Osteocyte (in vitro differentiated cells): ENCODE measurements at regions not wholly inside any gene's neighbourhood (a gene's known extent, or its start where the extent isn't known, plus 50 kb on each side); places are given as distances from the start of the nearest gene placed in this dataset.

Experiments used
- DNase-seq: peaks from one replicate; pipeline ENCODE4 v3.0.0; 2021; ENCODE audit warnings: mixed read lengths; ENCODE audit not compliant: unreplicated experiment; ENCODE audit errors: extremely low spot score
- H3K27ac Mint-ChIP-seq: one replicate; pipeline ENCODE4 v1.8.0; 2021; ENCODE audit warnings: mild to moderate bottlenecking, mixed read lengths; ENCODE audit not compliant: unreplicated experiment
- H3K27me3 Mint-ChIP-seq: one replicate; pipeline ENCODE4 v1.8.0; 2021; ENCODE audit warnings: mixed read lengths; ENCODE audit not compliant: unreplicated experiment
- H3K36me3 Mint-ChIP-seq: one replicate; pipeline ENCODE4 v1.8.0; 2021; ENCODE audit warnings: mixed read lengths; ENCODE audit not compliant: unreplicated experiment
- H3K4me1 Mint-ChIP-seq: one replicate; pipeline ENCODE4 v1.8.0; 2021; ENCODE audit warnings: mixed read lengths; ENCODE audit not compliant: unreplicated experiment
- H3K4me3 Mint-ChIP-seq: one replicate; pipeline ENCODE4 v1.8.0; 2021; ENCODE audit warnings: mild to moderate bottlenecking, moderate library complexity, mixed read lengths; ENCODE audit not compliant: unreplicated experiment
- H3K9me3 Mint-ChIP-seq: one replicate; pipeline ENCODE4 v1.8.0; 2021; ENCODE audit warnings: mixed read lengths; ENCODE audit not compliant: unreplicated experiment
- TF ChIP-seq, protein P1 (sequence below): fragments of 200-600 bp; sonication (generic); IDR thresholded peaks from 2 replicates; pipeline ENCODE4 v1.5.0; 2021; ENCODE audit warnings: antibody characterized with exemption, mild to moderate bottlenecking, moderate library complexity

GRCh38 chr17:14006249-14006942 lies 62.9 kb upstream of the COX10 start:
- no peak overlapping the region for H3K27ac Mint-ChIP-seq
- no peaks in the 10 kb centered on the region for H3K36me3 Mint-ChIP-seq
- peaks cover 10% of the 10 kb centered on the region for H3K9me3 Mint-ChIP-seq

GRCh38 chr17:14007951-14008350 lies 61.4 kb upstream of the COX10 start:
- Mint-ChIP-seq H3K27ac (no peak overlapping the region), H3K9me3 (peaks cover 10% of the 10 kb centered on the region), H3K27me3 (no peaks in the 10 kb centered on the region), H3K36me3 (no peaks in the 10 kb centered on the region), H3K4me3 (no peak overlapping the region), H3K4me1 (no peaks in the 10 kb centered on the region)
- TF ChIP-seq, protein P1, sequence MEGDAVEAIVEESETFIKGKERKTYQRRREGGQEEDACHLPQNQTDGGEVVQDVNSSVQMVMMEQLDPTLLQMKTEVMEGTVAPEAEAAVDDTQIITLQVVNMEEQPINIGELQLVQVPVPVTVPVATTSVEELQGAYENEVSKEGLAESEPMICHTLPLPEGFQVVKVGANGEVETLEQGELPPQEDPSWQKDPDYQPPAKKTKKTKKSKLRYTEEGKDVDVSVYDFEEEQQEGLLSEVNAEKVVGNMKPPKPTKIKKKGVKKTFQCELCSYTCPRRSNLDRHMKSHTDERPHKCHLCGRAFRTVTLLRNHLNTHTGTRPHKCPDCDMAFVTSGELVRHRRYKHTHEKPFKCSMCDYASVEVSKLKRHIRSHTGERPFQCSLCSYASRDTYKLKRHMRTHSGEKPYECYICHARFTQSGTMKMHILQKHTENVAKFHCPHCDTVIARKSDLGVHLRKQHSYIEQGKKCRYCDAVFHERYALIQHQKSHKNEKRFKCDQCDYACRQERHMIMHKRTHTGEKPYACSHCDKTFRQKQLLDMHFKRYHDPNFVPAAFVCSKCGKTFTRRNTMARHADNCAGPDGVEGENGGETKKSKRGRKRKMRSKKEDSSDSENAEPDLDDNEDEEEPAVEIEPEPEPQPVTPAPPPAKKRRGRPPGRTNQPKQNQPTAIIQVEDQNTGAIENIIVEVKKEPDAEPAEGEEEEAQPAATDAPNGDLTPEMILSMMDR, result no peak
- no peak for DNase-seq

More at GRCh38 chr17:14006249-14006942, 62.9 kb upstream of the COX10 start:
- Mint-ChIP-seq H3K4me1 (no peaks in the 10 kb centered on the region), H3K4me3 (no peak overlapping the region), H3K27me3 (no peaks in the 10 kb centered on the region)
- no peak for DNase-seq
- TF ChIP-seq, protein P1, result no peak

DNA sequence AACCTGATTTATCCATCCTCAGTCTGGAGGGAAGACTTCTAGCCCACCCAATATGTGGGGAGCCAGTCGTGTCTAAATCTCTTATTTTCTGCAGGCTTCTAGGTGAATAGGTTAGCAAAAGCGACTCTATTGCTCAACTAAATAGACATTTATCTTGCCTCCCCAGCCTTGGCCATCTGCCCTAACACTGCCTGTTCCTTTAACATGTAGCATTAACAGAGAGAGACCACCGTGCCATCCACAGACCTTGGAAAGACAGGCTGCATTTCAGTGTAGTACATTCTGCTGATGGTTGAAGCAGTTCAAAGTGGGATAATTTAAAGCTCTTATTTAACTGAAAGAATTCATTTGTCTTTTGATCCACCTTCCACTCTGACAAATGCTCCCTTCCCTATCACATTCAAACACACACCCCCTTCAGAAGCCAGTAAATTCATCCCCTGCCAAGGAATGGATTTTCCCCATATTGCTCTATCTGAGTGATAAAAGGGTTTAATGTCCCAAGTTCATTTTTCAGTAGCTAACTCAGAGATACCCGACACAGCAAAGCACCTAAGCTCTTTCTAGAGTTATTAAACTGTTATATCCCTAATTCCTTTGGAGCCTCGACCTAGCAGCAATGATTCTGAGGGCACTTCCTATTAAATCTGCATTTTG lies 58.1 kb upstream of the COX10 start:
- no peaks in the 10 kb centered on the region for H3K4me1 Mint-ChIP-seq
- peaks cover 1% of the 10 kb centered on the region for H3K9me3 Mint-ChIP-seq
- H3K36me3 Mint-ChIP-seq, result no peaks in the 10 kb centered on the region
- no peak overlapping the region for H3K27ac Mint-ChIP-seq
- TF ChIP-seq, protein P1, result no peak
- H3K27me3 Mint-ChIP-seq, result no peaks in the 10 kb centered on the region
- DNase-seq, result no peak
- H3K4me3 Mint-ChIP-seq, result no peak overlapping the region

DNA sequence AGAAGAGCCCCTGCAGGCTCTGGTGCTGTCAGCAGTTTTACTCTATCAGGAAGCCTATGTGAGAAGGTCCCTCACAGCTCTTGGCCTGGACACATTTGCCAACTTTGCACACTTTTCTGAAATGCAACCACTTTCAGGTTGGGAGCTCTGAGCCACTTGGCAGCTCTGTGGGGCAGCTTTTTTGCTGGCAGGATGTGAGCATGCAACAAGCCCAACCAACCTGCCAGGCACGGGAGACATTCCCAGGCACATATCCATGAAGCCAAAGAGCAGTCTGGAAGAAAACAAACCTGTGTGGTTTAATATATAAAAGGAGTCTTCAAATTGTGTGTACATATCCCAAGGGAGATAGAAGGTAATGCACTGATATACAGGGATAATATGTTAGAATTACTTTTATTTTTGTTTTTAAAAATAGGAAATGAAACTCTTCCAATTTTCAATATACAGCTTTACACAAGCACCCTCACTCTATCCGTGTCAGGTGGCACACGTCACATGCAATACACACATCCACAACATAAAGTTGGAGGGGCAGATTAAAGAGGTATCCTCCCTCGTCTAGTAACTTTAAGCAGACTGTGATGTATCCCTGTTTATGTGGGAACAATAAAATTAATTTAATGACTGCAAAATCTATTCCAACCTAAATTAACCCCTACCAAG lies 57.4 kb upstream of the COX10 start:
- Mint-ChIP-seq H3K27me3 (no peaks in the 10 kb centered on the region), H3K36me3 (no peaks in the 10 kb centered on the region), H3K9me3 (no peaks in the 10 kb centered on the region), H3K4me3 (no peak overlapping the region), H3K27ac (no peak overlapping the region), H3K4me1 (no peaks in the 10 kb centered on the region)
- TF ChIP-seq, protein P1, result no peak
- no peak for DNase-seq

- Mint-ChIP-seq H3K36me3 (peaks cover 3% of the 10 kb centered on the region), H3K9me3 (no peaks in the 10 kb centered on the region), H3K4me3 (no peak overlapping the region), H3K27ac (no peak overlapping the region), H3K27me3 (no peaks in the 10 kb centered on the region), H3K4me1 (no peaks in the 10 kb centered on the region)
- TF ChIP-seq, protein P1, result no peak
- DNase-seq, result no peak
Observed at GRCh38 chr17:14014657-14015056, 54.6 kb upstream of the COX10 start.
